IPS DF 4.7 (cell line): ENCODE measurements at regions not wholly inside any gene's neighbourhood (a gene's known extent, or its start where the extent isn't known, plus 50 kb on each side); places are given as distances from the start of the nearest gene placed in this dataset.
"Not testable (repeated sequence)": the region's sequence is repeated elsewhere in the genome, so short reads cannot be mapped to it uniquely, and the experiment has no call there.

Source experiments
- DNase-seq: peaks from one replicate; pipeline ENCODE4 v3.0.0-alpha.2; 2013; ENCODE audit warnings: low spot score; ENCODE audit errors: extremely low read depth

DNA sequence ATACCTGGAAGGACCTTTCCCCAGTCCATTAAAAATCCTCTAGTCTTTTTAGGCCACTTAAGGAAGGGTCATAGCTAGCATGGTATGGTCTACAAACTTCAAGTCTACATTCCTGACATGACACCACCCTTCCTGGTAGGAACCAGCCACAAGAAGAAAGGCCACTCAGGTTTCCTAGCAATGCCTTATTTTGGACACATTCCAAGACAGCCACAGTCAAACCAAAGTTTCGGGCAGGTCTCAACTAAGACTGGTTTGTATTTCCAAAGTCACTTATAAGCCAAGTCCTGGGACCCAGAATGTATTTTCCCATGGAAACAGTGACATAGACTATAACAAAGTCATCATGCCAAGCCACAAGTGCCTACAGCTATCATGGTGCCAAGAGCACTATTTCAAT is 50.6 kb upstream of the SLC44A3 start:
- no peak for DNase-seq

DNA sequence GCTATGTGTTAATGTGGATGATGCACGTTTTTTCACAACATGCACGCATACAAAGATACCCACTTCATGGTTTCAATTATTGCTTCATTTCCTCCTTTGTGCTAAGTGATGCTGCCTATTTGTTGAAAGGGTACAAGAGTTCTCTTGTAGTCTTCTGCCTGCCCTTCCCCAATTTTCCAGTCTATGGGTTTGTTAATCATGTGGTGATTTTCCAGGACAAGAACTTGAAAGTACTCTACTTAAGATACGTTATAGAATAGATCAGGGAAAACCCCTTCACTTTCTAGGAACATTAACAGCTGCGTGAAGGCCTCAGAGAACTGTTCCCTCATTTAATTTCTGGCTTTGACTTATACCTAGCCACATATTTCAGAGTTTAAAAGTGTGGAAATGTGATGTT is 52.1 kb upstream of the SLC44A3 start:
- no peak for DNase-seq

DNA sequence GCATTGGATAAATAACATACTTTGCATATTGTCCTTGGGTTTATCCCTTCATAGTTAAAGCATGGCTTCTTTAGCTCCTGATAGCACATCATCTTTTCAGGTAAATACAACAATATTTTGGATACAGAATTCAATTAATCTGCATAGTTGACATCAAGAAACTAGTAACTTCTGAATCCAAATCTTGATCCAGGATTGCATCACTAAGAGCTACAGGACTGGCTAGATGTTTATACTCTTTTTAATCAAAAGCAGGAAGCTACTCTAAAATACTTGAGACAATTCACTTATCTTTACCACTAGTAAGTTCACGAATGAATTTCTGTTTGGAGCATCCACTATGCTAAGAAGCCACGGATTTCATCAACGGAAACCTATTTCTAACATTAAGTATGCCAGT is 54.2 kb upstream of the SLC44A3 start:
- no peak for DNase-seq

DNA sequence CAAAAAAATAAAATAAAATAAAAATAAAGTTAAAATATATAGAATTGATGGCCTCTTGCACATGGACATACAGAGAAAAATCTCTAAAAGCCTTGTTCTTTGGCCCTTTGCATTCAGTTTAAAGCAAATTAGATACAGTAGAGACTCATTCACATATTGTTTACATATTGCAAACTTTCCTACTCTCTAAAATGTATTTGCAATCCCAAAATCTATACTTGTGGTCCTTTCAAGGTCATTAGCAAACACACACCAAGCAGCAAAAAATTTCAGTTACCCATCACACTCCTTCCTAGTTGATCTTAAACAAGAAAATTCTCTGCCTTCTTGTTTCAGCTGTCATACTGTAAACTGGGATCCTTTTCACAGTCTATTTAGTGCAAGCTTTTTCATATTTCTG is 61.0 kb upstream of the SLC44A3 start:
- DNase-seq: no peak

DNA sequence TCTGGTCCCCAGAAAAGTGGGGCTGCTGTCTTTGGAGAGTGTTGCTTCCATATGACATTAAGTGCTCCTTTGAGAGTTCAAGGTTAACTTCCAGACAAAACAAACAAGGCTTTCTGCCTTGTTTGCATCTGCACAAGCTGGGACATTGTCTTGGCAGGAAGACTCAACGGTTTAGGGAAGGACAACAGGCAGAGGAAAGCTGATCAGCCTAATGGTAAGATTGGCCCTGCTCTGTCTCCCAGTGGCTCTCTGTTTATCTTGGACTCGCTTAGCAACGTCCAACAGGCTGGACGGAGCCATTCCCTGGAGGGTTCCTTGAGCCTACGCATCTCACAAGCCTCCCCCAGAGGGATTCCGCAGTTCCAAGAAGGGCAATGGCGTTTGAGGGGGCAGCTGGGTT is 62.2 kb upstream of the SLC44A3 start:
- no peak for DNase-seq

DNA sequence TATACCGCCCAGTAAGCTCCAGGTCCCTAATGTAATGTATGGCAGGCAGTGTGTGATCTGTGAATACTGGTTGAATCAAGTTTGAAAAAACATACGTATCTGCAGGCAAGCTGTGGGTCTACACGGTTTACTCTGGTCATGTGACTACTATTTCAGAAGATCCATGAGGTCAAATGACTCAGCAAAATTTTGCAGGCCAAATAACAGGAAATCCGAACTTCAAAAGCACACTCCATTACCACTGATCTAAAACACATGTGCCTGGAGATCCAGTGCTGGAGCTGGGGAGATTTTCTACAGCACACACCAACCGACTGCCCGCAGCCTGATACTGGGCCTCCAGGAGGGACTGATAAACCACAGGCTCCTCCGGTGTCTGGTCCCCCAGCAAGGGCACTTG is 64.5 kb upstream of the SLC44A3 start:
- no peak for DNase-seq

DNA sequence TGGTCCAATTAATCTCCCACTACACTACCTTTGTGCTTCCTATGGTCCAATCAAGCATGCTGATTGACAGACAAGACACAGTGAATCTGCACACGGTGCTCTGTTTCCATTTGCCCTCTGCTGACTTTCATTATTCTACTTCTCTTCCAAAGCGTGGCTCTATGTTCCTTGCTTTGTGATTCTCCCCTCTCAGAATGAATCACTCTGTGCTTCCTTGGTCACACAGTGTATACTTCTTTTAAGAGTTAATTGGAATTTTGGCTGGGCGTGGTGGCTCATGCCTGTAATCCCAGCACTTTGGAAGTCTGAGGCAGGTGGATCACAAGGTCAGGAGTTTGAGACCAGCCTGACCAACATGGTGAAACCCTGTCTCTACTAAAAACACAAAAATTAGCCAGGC is 65.1 kb upstream of the SLC44A3 start:
- not testable (repeated sequence) for DNase-seq

DNA sequence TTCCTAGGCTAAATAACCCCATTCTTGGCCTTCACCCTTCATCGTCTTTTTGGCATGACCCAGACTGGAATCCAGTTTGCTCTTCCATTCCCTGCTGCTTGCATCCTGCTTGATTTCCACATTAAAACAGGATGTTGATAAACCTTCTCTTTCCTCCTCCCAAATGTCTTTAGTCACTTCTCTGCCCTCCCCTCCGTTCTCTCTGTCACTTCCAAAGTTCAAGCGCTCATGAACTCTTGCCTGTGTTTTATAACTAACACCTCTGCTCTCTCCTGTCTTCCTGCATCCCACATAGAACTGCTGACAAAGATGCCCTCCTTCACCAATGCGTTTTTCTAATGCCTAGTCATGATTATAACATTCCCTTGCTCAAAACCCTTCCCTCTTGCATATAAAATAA is 65.6 kb upstream of the SLC44A3 start:
- DNase-seq: no peak

DNA sequence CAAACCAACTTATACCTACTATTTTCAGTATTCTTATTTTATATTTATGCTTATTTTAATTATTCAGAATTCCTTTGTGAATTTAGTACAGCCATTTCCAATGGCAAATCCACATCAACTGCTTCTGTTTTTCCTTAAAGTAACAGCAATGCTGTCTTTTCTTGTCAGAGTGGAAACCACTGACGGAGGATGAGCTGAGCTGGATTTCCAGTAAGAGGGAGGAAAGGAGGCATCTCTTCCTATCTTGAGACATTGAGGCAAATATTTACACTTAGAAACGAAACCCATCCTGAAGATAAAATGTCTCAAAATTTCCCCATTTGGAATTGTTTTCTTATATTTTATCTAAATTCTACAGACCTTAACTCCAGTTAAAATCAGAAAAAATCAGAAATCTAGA is 66.1 kb upstream of the SLC44A3 start:
- DNase-seq: no peak

DNA sequence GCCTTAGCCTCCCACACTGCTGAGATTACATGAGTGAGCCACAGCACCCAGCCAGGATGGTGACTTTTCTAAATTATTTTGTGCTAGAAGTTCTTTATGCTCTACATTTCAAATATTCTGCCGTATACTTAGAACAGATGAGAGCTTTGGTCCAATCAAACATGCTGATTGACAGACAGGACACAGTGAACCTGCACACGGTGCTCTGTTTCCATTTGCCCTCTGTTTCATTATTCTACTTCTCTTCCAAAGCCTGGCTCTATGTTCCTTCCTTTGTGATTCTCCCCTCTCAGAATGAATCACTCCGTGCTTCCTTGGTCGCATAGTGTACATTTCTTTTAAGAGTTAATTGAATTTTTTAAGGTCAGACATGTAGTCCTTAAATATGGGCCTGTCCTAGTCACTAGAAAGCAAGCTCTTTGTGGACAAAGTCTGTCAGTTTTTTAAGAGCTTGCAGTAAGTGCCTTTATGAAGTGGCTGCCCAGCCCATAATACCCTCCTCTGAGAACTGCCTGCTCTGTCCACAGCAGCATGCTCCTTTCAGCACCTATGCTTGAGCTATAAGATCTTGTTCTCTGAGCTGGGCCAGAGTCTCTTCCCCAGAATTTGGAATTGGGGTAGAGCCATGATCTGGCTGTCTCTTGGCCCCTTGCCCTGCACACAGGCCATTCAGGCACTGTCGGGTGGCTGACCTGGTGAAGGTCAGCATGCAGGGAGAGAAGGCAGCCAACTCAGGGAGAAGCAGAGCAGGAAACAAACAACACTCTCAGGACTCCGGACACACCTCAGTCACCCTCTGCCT is 66.8 kb upstream of the SLC44A3 start:
- DNase-seq: no peak

DNA sequence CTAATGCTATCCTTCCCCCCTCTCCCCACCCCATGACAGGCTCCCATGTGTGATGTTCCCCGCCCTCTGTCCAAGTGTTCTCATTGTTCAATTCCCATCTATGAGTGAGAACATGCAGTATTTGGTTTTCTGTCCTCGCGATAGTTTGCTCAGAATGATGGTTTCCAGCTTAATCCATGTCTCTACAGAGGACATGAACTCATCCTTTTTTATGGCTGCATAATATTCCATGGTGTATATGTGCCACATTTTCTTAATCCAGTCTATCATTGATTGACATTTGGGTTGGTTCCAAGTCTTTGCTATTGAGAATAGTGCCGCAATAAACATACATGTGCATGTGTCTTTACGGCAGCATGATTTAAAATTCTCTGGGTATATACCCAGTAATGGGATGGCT is 68.7 kb upstream of the SLC44A3 start:
- not testable (repeated sequence) for DNase-seq

DNA sequence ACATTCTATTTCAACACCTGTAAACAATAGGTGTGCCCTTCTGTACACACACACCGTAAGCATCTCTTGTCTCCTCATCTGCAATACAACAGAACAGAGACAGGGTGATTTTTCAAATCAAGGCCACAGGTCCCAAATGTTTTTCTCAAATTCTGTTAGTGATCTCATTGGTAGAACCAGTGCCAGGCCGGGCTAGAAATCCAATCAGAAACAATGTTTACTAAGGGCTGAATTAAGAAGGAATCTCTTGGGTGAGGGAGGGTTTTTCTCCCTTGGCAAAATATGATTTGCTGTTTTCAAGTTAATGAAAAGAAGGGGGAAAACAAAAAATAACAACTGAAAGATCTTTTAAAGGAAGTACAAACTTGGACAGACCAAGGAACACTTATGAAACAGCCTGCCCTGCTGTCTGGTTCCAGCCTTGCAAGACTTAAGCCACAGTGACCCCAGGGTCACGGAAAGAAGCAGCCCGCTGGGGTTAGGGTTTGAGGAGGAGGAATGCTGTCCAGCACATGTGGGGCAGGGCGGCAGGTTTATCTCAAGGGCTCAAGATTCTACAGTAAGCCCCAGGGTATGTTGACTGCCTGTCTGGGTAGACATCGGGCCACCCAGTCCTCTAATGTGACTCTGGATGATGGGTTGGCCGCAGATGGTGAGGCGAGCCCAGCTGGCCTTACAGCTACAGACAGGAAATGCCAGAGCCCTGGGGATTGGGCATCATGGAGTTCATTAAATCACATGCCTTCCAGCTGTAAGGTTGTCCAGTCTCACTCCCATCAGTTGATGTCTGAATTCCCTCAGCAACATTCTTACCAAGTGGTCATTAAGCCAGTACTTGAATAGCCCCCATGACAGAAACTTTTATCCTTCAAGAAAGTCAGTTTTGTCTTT is 73.3 kb upstream of the SLC44A3 start:
- DNase-seq: no peak

DNA sequence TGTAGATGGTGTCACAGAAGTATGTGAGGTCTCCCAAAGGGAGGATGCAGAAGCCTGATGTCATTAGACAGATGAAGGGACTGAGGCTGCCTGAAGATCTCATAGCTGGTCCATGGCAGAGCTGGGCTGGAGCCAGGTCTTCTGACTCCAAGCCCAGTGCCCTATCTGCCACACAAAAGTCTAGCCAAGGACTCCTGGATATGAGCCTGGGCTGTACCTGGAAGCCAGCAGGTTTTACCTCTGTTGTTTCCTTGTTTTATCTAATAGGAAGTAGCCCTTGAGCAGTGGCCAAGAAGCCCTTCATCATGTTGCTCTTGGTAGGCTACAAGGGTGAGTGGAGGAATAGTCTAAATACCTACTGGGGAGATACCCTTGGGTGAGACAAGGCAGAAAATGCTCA is 74.4 kb upstream of the SLC44A3 start:
- no peak for DNase-seq

DNA sequence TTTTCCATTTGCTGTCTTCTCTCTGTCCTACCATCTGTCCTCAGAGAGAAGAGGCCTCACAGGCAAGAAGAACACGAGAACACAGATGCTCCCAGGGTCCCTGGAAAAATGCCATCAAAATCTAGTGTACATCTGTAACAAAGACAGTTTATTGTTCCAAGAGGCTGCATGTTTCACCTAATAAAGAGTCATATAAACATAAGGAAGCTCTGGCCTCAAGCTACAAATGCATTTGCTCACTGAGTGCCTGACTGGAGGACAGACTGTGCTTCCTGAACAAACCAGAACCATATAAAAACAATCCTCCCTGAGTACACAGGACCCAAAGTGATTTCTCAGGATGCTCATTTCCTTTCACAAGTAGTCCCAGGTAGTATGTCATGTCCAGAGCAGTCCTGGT is 76.3 kb upstream of the SLC44A3 start:
- no peak for DNase-seq

DNA sequence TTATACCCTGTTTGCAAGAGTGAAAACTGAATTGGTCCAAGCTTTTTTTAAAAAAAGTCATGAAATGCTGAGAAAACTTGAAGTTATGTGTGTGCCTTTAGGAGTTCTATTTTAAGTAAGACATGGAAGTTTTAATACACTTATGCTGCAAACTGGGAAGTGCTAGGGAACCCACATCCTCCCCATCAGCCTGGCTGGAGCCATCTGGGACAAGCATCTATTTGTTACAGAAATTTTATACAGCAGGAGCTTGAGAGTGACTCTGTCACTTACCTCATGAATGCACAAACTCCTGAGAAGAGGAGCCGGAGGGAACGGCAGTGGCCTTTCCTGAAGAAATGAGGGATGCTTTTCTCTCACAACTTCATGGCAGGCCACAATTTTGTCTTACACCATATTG is 78.2 kb upstream of the SLC44A3 start:
- no peak for DNase-seq

DNA sequence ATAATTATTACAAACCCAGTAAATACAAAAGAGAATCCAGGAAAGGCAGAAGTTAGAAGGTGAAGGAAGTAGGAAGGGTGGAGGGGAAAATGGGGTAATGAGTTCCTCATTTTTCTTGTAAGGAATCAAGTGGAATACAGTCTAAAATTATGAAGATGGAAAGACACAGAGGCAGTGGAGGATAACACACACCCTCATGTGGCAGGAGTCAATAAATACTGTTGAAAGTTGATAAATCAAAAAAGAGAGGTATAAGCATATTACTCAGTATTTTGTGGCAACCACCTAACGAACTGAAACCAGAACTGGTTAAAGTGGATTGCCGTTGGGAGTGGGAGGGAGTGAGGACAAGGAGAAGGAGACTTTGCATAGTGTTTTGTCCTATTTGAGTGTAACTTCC is 78.6 kb upstream of the SLC44A3 start:
- no peak for DNase-seq

DNA sequence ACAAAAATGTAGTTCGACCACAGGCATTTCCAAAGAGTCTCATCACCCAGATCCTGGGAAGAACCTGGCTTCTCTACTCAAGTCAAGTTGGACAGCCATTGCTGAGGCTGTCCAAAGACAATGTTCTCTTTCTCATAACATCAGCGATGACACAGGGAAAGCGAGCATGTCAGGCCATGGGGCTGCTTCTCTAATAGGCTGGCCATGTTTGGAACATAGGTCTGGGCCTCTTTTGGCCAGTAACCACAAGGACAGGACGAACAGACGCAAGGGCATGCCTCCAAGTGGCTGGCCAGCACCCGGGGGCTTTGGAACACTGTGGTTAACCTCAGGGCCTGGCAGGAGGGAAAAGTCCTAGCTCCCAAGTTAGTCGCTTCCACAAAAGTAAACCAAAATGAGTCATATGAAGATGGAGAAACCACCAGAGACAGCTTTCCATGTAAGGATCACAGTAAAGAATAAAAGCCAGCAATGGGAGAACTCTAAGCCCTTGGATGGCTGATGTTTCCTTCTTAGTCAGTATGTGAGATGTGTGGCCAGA is 80.6 kb upstream of the SLC44A3 start:
- DNase-seq: no peak

DNA sequence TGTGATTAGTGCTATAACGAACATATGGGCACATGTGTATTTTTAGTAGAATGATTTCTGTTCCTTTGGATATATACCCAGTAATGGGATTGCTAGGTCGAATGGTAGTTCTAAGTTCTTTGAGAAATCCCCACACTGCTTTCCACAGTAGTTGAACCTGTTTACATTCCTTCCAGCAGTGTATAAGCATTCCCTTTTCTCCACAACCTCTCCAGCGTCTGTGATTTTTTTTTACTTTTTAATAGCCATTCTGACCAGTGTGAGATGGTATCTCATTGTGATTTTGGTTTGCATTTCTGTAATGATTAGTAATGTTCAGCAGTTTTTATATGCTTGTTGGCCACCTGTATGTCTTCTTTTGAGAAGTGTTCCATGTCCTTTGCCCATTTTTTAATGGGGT is 81.8 kb upstream of the SLC44A3 start:
- no peak for DNase-seq

DNA sequence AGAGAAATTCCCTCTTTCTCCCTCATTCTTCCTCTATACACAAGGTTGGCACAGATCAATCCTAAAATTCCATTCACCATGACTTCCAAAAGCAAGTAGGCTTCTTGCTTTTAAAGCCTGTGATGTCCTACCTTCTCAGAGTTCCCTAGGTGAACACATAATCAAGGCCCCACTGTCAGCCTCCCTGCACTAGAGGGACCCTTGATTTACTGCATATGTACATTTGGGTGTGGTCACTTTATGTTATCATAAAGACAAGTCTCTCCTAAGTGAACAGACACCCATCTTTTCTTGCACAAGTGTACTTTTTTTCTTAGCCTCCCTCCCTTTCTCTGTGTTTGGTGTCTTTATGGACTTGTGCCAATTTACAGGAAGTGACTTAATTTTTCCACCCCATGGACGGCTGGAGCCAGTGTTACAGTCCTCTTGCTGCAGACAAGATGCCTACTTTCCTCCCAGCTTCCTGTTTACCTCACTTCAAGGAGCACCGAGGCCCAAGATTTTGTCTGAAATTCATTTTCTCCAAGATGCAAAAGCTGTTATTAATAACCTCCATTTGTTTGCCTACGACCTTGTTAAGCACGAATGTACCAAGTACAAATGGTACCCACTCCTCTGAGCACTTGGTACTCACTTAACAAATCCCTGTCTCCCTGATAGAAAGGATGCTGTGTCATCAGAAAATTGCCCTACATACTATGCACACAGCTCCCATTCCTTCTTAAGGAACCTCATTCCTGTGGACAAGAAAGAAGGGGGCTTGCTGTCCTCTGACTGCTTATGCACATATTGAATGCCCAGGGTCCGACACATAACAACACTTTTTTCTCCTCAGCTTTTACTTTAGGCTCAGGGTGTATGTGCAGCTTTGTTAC is 82.8 kb upstream of the SLC44A3 start:
- no peak for DNase-seq

DNA sequence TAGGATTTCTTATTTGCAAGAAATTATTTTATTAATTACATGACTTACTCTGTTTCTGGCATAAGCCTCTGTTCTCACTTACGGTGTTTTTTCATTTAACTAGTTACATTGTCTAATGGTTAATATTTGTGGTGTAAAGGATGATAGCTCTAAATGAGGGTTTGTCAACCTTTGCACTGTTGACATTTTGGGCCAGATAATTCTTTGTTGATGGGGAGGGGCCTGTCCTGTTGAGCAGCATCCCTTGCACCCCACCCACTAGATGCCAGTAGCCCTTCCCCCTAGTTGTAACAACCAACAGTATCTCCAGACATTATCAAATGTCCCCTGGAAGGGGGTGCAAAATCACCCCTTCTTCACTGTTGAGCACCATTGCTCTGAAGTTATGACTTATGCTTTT is 83.6 kb upstream of the SLC44A3 start:
- no peak for DNase-seq

DNA sequence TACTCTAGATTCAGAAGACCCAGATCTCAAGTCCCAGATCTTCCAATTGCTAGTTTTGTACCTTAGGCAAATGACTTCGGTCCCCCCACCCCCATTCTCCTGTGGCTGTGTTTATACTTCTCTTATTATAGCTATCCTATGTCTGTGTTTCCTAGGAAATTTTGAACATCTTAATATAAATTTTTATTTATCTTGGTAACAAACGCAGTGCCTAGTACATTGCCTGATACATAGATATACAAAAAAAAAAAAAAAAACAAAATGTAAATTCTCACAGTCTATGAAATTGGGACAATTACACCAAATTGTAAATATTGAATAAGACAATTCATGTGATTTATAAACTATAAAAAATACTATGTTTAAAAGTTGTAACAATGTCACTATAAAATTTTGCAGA is 84.1 kb upstream of the SLC44A3 start:
- DNase-seq: no peak
